Body of pancreas (tissue), 4 donors: ENCODE measurements at regions not wholly inside any gene's neighbourhood (a gene's known extent, or its start where the extent isn't known, plus 50 kb on each side); places are given as distances from the start of the nearest gene placed in this dataset.

Source experiments
- CTCF ChIP-seq, 7 experiments: fragments of 450-650 bp in 4 of 7; fragments of 200-600 bp in 3 of 7; sonication (generic) in 3 of 7; IDR thresholded peaks; one replicate each; pipeline ENCODE4 v1.5.1; 2016 to 2019; ENCODE audit warnings: antibody characterized with exemption in 7 of 7
- POLR2A ChIP-seq, 3 donors: fragments of 450-650 bp; IDR thresholded peaks; one replicate each; pipeline ENCODE4 v1.6.1; 2016; ENCODE audit warnings: antibody characterized with exemption in 3 of 3, mild to moderate bottlenecking in 2 of 3

GRCh38 chr3:187836823-187837770, 91.8 kb upstream of the BCL6 start:
- no peak for TF ChIP-seq CTCF (IDR thresholded peaks at IDR 0.05)
- no peak for TF ChIP-seq POLR2A (IDR thresholded peaks at IDR 0.05)
